ENCODE measurements at regions not wholly inside any gene's neighbourhood (a gene's known extent, or its start where the extent isn't known, plus 50 kb on each side); places are given as distances from the start of the nearest gene placed in this dataset.

- TF ChIP-seq MLX (CRISPR knock-in tag; IDR thresholded peaks at IDR 0.05) (no peak), NR3C1 (CRISPR knock-in tag; conservative IDR thresholded peaks at IDR 0.05; ENCODE audit: low read depth) (no peak), AR (CRISPR knock-in tag; IDR thresholded peaks at IDR 0.05) (no peak), HMGXB4 (CRISPR knock-in tag; IDR thresholded peaks at IDR 0.05) (no peak), KAT7 (CRISPR knock-in tag; IDR thresholded peaks at IDR 0.05; ENCODE audit: borderline replicate concordance) (no peak), ZNF263 (CRISPR knock-in tag; IDR thresholded peaks at IDR 0.05; ENCODE audit: low read depth) (no peak), OVOL2 (CRISPR knock-in tag; IDR thresholded peaks at IDR 0.05; ENCODE audit: borderline replicate concordance) (no peak), ZMAT4 (CRISPR knock-in tag; IDR thresholded peaks at IDR 0.05) (no peak), ATF1 (CRISPR knock-in tag; IDR thresholded peaks at IDR 0.05) (no peak), FOXP1 (CRISPR knock-in tag; IDR thresholded peaks at IDR 0.05; ENCODE audit: borderline replicate concordance) (no peak), CDX4 (CRISPR knock-in tag; IDR thresholded peaks at IDR 0.05; ENCODE audit: borderline replicate concordance) (no peak), ZNF532 (CRISPR knock-in tag; IDR thresholded peaks at IDR 0.05; ENCODE audit: borderline replicate concordance) (no peak), PRDM15 (CRISPR knock-in tag; IDR thresholded peaks at IDR 0.05) (no peak), NR1H2 (CRISPR knock-in tag; IDR thresholded peaks at IDR 0.05) (no peak), ZNF416 (CRISPR knock-in tag; IDR thresholded peaks at IDR 0.05) (no peak), STAT6 (CRISPR knock-in tag; conservative IDR thresholded peaks at IDR 0.05; ENCODE audit: low read depth) (no peak), CBFB (CRISPR knock-in tag; IDR thresholded peaks at IDR 0.05; ENCODE audit: low read depth) (no peak)
- ATAC-seq: no peak
- ChIA-PET CTCF (interaction anchor here (1.1 kb wide), 1 partner anchor 288 kb away, joined by 3 read pairs; no protein-coding TSS in a partner anchor), POLR2A (no interaction called here)
- H3K9me3 Mint-ChIP-seq: no peaks in the 10 kb centered on the region
- H3K27me3 Mint-ChIP-seq (ENCODE audit: low read depth): no peaks in the 10 kb centered on the region
- no peak overlapping the region for H3K27ac Mint-ChIP-seq
- H3K4me3 Mint-ChIP-seq: no peak overlapping the region
- H3K4me1 Mint-ChIP-seq: peaks cover 9% of the 10 kb centered on the region
- H3K36me3 Mint-ChIP-seq: no peaks in the 10 kb centered on the region
- no peak for DNase-seq (ENCODE audit: low spot score)
These were observed 237.7 kb upstream of the GOLIM4 start for GRCh38 chr3:168333410-168333935.
